ENCODE measurements at regions not wholly inside any gene's neighbourhood (a gene's known extent, or its start where the extent isn't known, plus 50 kb on each side); places are given as distances from the start of the nearest gene placed in this dataset.

GRCh38 chr19:29375429-29376119 is 150.2 kb upstream of the VSTM2B start:
- DNase-seq, result no peak

GRCh38 chr19:29376855-29377354 is 148.9 kb upstream of the VSTM2B start:
- DNase-seq, result peak; percentile 79

GRCh38 chr19:29378126-29378525 is 147.7 kb upstream of the VSTM2B start:
- DNase-seq, result no peak

- DNase-seq, result no peak
Observed at GRCh38 chr19:29378543-29379080, 147.2 kb upstream of the VSTM2B start.

GRCh38 chr19:29379257-29380021 is 146.4 kb upstream of the VSTM2B start:
- peak; percentile 73 for DNase-seq

- DNase-seq, result no peak
Observed at GRCh38 chr19:29380581-29380980, 145.2 kb upstream of the VSTM2B start.

- DNase-seq, result no peak
Observed at GRCh38 chr19:29381353-29382203, 144.2 kb upstream of the VSTM2B start.

- no peak for DNase-seq
Observed at GRCh38 chr19:29383696-29384095, 142.1 kb upstream of the VSTM2B start.

- DNase-seq, result no peak
Observed at GRCh38 chr19:29384656-29385055, 141.1 kb upstream of the VSTM2B start.

GRCh38 chr19:29385191-29385795 is 140.5 kb upstream of the VSTM2B start:
- no peak for DNase-seq

GRCh38 chr19:29386970-29387369 is 138.8 kb upstream of the VSTM2B start:
- DNase-seq, result no peak

- DNase-seq, result no peak
Observed at GRCh38 chr19:29387586-29387985, 138.2 kb upstream of the VSTM2B start.

- no peak for DNase-seq
Observed at GRCh38 chr19:29389495-29389894, 136.3 kb upstream of the VSTM2B start.

- no peak for DNase-seq
Observed at GRCh38 chr19:29390742-29391141, 135.1 kb upstream of the VSTM2B start.

GRCh38 chr19:29393915-29394460 is 131.8 kb upstream of the VSTM2B start:
- DNase-seq, result no peak

GRCh38 chr19:29395111-29395733 is 130.6 kb upstream of the VSTM2B start:
- DNase-seq, result no peak

- no peak for DNase-seq
Observed at GRCh38 chr19:29395734-29396414, 129.9 kb upstream of the VSTM2B start.

GRCh38 chr19:29396925-29397324 is 128.9 kb upstream of the VSTM2B start:
- no peak for DNase-seq

- DNase-seq, result no peak
Observed at GRCh38 chr19:29397748-29398147, 128.0 kb upstream of the VSTM2B start.

- DNase-seq, result no peak
Observed at GRCh38 chr19:29399804-29400203, 126.0 kb upstream of the VSTM2B start.

All from DMS79 treated with DMSO at 0.1 percent for 48 hours (cell line).